Thoracic aorta (tissue), 2 donors: ENCODE measurements at regions not wholly inside any gene's neighbourhood (a gene's known extent, or its start where the extent isn't known, plus 50 kb on each side); places are given as distances from the start of the nearest gene placed in this dataset.

Experiments used
- ATAC-seq: fragments of 150-250 bp; one replicate; pipeline ENCODE4 v1.8.0; 2017; ENCODE audit warnings: low read depth; ENCODE audit not compliant: insufficient number of reproducible peaks, low FRiP score
- DNase-seq: peaks from one replicate; pipeline ENCODE4 v3.0.0-alpha.2; 2020; ENCODE audit warnings: low spot score
- H3K27ac ChIP-seq, 2 donors: fragments of 200-600 bp; sonication (generic); 1 replicate in 1 of 2; 2 replicates in 1 of 2; pipeline ENCODE4 v1.5.1; 2016; ENCODE audit warnings: mild to moderate bottlenecking in 2 of 2, moderate library complexity in 2 of 2
- H3K27me3 ChIP-seq: fragments of 200-600 bp; sonication (generic); replicated peaks from 2 replicates; pipeline ENCODE4 v1.6.0; 2016; ENCODE audit warnings: mild to moderate bottlenecking; ENCODE audit not compliant: insufficient read depth
- H3K36me3 ChIP-seq: fragments of 200-600 bp; sonication (generic); one replicate; pipeline ENCODE4 v1.5.1; 2016
- H3K4me1 ChIP-seq, 2 donors: fragments of 200-600 bp; sonication (generic); 1 replicate in 1 of 2; 2 replicates in 1 of 2; pipeline versions ENCODE4 v1.5.1 to v1.6.0; 2016; ENCODE audit warnings: low read depth in 2 of 2, mild to moderate bottlenecking in 1 of 2; ENCODE audit not compliant: control insufficient read depth in 1 of 2
- H3K4me3 ChIP-seq: fragments of 200-600 bp; sonication (generic); 2 replicates; pipeline ENCODE4 v1.5.1; 2016; ENCODE audit warnings: mild to moderate bottlenecking
- H3K9me3 ChIP-seq: fragments of 200-600 bp; sonication (generic); 2 replicates; pipeline ENCODE4 v1.5.1; 2016
- TF ChIP-seq, protein P1 (sequence below): fragments of 200-600 bp; sonication (generic); IDR thresholded peaks from one replicate; pipeline ENCODE4 v1.5.1; 2019; ENCODE audit warnings: antibody characterized with exemption

DNA sequence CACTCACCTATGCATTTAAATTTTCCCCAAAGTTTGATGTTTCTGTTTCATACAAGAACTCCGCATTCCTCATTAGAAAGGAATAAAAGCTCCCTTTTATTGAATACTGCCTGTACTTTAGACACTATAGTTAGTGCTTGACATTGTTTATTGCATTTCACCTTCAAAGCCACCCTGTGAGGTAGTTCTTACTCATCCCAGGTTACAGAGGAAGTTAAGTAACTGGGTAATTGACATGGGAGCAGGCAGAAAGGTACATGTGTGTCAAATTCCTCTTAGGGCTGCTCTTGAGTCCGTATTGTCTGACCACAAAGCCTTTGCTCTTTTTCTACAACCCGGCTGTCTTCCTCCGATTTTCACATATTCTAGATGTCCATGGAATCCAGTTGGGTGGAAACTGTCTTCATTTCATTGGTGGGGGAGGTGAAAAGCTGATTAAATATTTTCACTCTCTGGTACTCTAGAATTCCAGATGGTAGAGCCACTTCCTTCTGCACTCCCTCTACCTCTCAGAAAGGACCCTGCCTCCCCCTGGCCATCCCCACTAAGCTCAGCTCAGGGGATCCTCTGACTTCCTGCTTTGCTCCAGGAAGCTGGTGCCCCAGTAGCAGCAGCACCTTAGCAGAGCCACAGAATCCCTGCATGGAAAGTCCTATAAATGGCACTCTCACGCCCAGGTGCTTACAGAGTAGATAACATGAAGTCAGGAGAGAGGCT, 319.2 kb downstream of the LRATD1 start:
- H3K4me3 ChIP-seq = no peak overlapping the region
- H3K36me3 ChIP-seq = no peaks in the 10 kb centered on the region
- ATAC-seq (no peak), DNase-seq (no peak)
- H3K4me1 ChIP-seq = no peaks in the 10 kb centered on the region
- no peak overlapping the region for H3K27ac ChIP-seq
- no peaks in the 10 kb centered on the region for H3K9me3 ChIP-seq
- no peaks in the 10 kb centered on the region for H3K27me3 ChIP-seq
- TF ChIP-seq, protein P1, sequence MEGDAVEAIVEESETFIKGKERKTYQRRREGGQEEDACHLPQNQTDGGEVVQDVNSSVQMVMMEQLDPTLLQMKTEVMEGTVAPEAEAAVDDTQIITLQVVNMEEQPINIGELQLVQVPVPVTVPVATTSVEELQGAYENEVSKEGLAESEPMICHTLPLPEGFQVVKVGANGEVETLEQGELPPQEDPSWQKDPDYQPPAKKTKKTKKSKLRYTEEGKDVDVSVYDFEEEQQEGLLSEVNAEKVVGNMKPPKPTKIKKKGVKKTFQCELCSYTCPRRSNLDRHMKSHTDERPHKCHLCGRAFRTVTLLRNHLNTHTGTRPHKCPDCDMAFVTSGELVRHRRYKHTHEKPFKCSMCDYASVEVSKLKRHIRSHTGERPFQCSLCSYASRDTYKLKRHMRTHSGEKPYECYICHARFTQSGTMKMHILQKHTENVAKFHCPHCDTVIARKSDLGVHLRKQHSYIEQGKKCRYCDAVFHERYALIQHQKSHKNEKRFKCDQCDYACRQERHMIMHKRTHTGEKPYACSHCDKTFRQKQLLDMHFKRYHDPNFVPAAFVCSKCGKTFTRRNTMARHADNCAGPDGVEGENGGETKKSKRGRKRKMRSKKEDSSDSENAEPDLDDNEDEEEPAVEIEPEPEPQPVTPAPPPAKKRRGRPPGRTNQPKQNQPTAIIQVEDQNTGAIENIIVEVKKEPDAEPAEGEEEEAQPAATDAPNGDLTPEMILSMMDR = no peak

- H3K27ac ChIP-seq = no peak overlapping the region
- H3K27me3 ChIP-seq = no peaks in the 10 kb centered on the region
- H3K4me1 ChIP-seq = no peaks in the 10 kb centered on the region
- H3K36me3 ChIP-seq = no peaks in the 10 kb centered on the region
- no peaks in the 10 kb centered on the region for H3K9me3 ChIP-seq
- TF ChIP-seq, protein P1 = no peak
- no peak for DNase-seq
- no peak overlapping the region for H3K4me3 ChIP-seq
- no peak for ATAC-seq
Measured at GRCh38 chr2:14952400-14952963, 320.0 kb downstream of the LRATD1 start.

- Histone ChIP-seq H3K4me1 (no peaks in the 10 kb centered on the region), H3K4me3 (no peak overlapping the region), H3K27me3 (no peaks in the 10 kb centered on the region), H3K9me3 (no peaks in the 10 kb centered on the region), H3K36me3 (no peaks in the 10 kb centered on the region), H3K27ac (no peak overlapping the region)
- no peak for ATAC-seq
- DNase-seq = no peak
- TF ChIP-seq, protein P1 = no peak
Measured at GRCh38 chr2:14960686-14961324, 328.3 kb downstream of the LRATD1 start.

DNA sequence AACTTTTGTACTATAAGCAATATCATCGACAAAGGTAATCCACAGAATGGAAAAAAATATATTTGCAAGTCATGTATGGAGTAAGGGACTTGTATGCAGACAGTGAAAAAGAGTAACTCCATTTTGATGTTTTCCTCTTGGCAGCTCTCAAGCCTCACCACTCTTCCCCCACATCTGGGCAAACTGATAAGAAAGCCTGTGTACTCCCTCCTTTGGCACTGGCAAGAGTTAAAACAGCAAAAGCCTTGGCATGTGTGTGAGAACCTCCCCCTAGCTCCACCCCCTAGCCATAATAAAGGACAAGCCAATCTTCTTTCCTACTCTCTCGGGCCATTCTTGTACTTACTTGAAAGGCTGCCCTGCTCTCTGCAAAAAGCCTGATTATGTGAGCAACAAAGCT, 335.2 kb downstream of the LRATD1 start:
- Histone ChIP-seq H3K4me1 (no peaks in the 10 kb centered on the region), H3K27ac (no peak overlapping the region), H3K36me3 (no peaks in the 10 kb centered on the region), H3K9me3 (no peaks in the 10 kb centered on the region), H3K27me3 (no peaks in the 10 kb centered on the region), H3K4me3 (no peak overlapping the region)
- DNase-seq = no peak
- TF ChIP-seq, protein P1 = no peak
- ATAC-seq = no peak

DNA sequence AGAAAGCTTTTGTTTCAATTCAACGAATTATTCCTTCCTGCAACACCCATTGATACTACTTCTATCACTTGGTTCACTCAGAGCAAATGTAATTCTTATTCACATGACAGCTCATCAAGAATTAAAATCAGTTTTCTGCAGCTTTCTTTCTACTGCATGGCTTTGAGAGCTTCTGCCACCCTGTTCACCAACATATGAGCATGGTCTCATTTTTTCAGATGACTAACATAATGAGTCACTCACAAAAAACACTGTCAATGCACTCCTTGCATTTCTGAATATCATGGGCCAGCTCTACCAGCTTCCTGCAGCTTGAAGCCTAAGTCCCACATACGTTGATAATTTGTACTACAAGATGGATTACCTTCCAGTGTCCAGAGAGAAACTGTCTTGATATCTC, 342.9 kb downstream of the LRATD1 start:
- Histone ChIP-seq H3K4me1 (no peaks in the 10 kb centered on the region), H3K27me3 (no peaks in the 10 kb centered on the region), H3K9me3 (no peaks in the 10 kb centered on the region), H3K36me3 (no peaks in the 10 kb centered on the region), H3K4me3 (no peak overlapping the region), H3K27ac (no peak overlapping the region)
- TF ChIP-seq, protein P1 = no peak
- DNase-seq = no peak
- no peak for ATAC-seq
